ENCODE measurements at regions not wholly inside any gene's neighbourhood (a gene's known extent, or its start where the extent isn't known, plus 50 kb on each side); places are given as distances from the start of the nearest gene placed in this dataset.

DNA sequence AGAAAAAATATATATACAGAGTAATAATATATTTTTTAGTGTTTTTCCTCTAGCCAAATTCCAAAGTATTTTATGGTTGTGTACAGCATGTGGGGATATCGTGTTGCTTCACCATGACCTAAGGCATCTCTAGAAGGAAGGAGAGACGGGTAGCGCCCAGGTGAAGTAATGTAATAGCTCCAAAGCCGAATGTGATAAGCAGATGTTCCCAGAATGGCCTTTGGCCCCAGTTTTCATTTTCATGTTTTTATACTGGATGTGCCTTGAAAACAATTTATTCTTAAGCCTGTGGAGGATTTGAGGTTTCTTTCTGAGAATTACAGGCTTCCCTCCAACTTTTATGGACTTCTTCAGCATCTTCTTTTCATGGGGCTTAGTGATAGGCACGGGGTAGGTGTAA lies 587.9 kb upstream of the KIRREL3 start:
- Histone ChIP-seq H2AFZ (ENCODE audit: low read depth, low read length) (no peak overlapping the region), H3K4ac (ENCODE audit: low read depth in 1 of 2, low read length in 2 of 2) (no peak overlapping the region), H3K79me1 (replicated peaks; ENCODE audit: low read length, poor library complexity, severe bottlenecking) (no peaks in the 10 kb centered on the region), H2AK5ac (ENCODE audit: low read length, severe bottlenecking) (no peak overlapping the region), H3K9me3 (ENCODE audit: control insufficient read depth, low read length) (no peaks in the 10 kb centered on the region), H4K8ac (ENCODE audit: low read length) (no peak overlapping the region), H3K4me1 (ENCODE audit: control insufficient read depth, insufficient read depth, low read depth, low read length) (no peaks in the 10 kb centered on the region), H2BK5ac (ENCODE audit: low read depth, low read length, poor library complexity, severe bottlenecking) (no peak overlapping the region), H3K4me3 (ENCODE audit: insufficient read depth in 1 of 2, low read depth in 1 of 2, low read length in 2 of 2) (no peak overlapping the region), H3K36me3 (ENCODE audit: control insufficient read depth in 1 of 2, insufficient read depth in 2 of 2, low read depth in 1 of 2, low read length in 2 of 2) (no peaks in the 10 kb centered on the region), H3K23ac (ENCODE audit: low read length in 2 of 2) (no peak overlapping the region), H3K18ac (ENCODE audit: low read depth in 1 of 2, low read length in 2 of 2) (no peak overlapping the region), H2BK120ac (ENCODE audit: low read depth, low read length) (no peak overlapping the region), H2BK12ac (ENCODE audit: low read length in 2 of 2) (no peak overlapping the region), H3K14ac (ENCODE audit: low read length in 2 of 2) (no peak overlapping the region), H3K4me2 (ENCODE audit: low read length, poor library complexity, severe bottlenecking) (no peak overlapping the region), H2BK15ac (ENCODE audit: low read depth, poor library complexity, severe bottlenecking) (no peak overlapping the region), H3K27me3 (ENCODE audit: control insufficient read depth in 1 of 2, insufficient read depth in 1 of 2, low read length in 2 of 2) (no peaks in the 10 kb centered on the region), H3K27ac (ENCODE audit: low read length, poor library complexity, severe bottlenecking) (no peak overlapping the region), H3K9ac (ENCODE audit: low read length) (no peak overlapping the region), H4K91ac (ENCODE audit: low read length) (no peak overlapping the region)
- DNase-seq: no peak
- WGBS: 87% methylated on average over 5 of the region's 5 CpGs

DNA sequence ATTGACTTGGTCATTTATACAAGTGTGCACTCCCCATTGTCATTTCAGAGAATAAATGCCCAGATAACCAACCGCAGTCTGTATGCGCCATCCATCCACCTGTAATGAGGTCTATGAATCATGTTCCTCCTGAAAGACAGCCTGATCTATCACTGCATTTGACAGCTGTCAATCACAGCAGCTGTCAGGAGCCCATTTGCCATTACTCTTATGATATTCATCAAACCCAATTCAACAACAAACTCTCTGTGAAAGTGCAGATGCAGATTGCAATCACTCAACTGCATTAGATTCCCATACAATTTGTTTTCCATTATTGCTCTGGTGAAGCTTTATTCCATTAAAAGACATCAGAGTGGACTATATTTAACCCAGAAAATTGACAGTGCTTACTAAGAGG lies 586.9 kb upstream of the KIRREL3 start:
- no peak overlapping the region for H3K4ac ChIP-seq (ENCODE audit: low read depth in 1 of 2, low read length in 2 of 2)
- no peak overlapping the region for H4K8ac ChIP-seq (ENCODE audit: low read length)
- no peaks in the 10 kb centered on the region for H3K79me1 ChIP-seq (replicated peaks; ENCODE audit: low read length, poor library complexity, severe bottlenecking)
- H2BK15ac ChIP-seq (ENCODE audit: low read depth, poor library complexity, severe bottlenecking): no peak overlapping the region
- H3K9me3 ChIP-seq (ENCODE audit: control insufficient read depth, low read length): no peaks in the 10 kb centered on the region
- no peak overlapping the region for H3K9ac ChIP-seq (ENCODE audit: low read length)
- H3K18ac ChIP-seq (ENCODE audit: low read depth in 1 of 2, low read length in 2 of 2): no peak overlapping the region
- no peak overlapping the region for H3K27ac ChIP-seq (ENCODE audit: low read length, poor library complexity, severe bottlenecking)
- H3K14ac ChIP-seq (ENCODE audit: low read length in 2 of 2): no peak overlapping the region
- no peak overlapping the region for H2BK12ac ChIP-seq (ENCODE audit: low read length in 2 of 2)
- H3K4me2 ChIP-seq (ENCODE audit: low read length, poor library complexity, severe bottlenecking): no peak overlapping the region
- no peaks in the 10 kb centered on the region for H3K27me3 ChIP-seq (ENCODE audit: control insufficient read depth in 1 of 2, insufficient read depth in 1 of 2, low read length in 2 of 2)
- no peaks in the 10 kb centered on the region for H3K4me1 ChIP-seq (ENCODE audit: control insufficient read depth, insufficient read depth, low read depth, low read length)
- H4K91ac ChIP-seq (ENCODE audit: low read length): no peak overlapping the region
- H3K36me3 ChIP-seq (ENCODE audit: control insufficient read depth in 1 of 2, insufficient read depth in 2 of 2, low read depth in 1 of 2, low read length in 2 of 2): no peaks in the 10 kb centered on the region
- no peak overlapping the region for H2BK5ac ChIP-seq (ENCODE audit: low read depth, low read length, poor library complexity, severe bottlenecking)
- no peak overlapping the region for H2BK120ac ChIP-seq (ENCODE audit: low read depth, low read length)
- DNase-seq: no peak
- H3K23ac ChIP-seq (ENCODE audit: low read length in 2 of 2): no peak overlapping the region
- H2AK5ac ChIP-seq (ENCODE audit: low read length, severe bottlenecking): no peak overlapping the region
- no peak overlapping the region for H3K4me3 ChIP-seq (ENCODE audit: insufficient read depth in 1 of 2, low read depth in 1 of 2, low read length in 2 of 2)
- 96% methylated on average over 2 of the region's 2 CpGs for WGBS
- no peak overlapping the region for H2AFZ ChIP-seq (ENCODE audit: low read depth, low read length)

DNA sequence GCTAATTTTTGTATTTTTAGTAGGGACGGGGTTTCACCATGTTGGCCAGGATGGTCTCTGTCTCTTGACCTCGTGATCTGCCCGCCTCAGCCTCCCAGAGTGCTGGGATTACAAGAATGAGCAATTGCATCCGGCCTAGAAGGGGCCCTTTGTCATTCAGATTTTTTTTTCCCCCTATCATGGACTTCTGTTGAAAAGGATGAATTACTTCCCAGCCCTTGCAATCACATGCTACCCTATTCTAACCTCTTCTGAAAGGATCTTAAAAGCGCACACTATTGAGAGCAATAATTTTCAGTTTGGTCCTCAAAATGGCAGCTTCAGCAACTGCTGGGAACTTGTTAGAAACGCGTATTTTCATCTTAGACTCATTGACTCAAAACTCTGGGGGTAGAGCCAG lies 575.6 kb upstream of the KIRREL3 start:
- no peak overlapping the region for H4K91ac ChIP-seq (ENCODE audit: low read length)
- no peak overlapping the region for H3K4me2 ChIP-seq (ENCODE audit: low read length, poor library complexity, severe bottlenecking)
- H3K14ac ChIP-seq (ENCODE audit: low read length in 2 of 2): no peak overlapping the region
- H2BK5ac ChIP-seq (ENCODE audit: low read depth, low read length, poor library complexity, severe bottlenecking): no peak overlapping the region
- no peak overlapping the region for H3K4me3 ChIP-seq (ENCODE audit: insufficient read depth in 1 of 2, low read depth in 1 of 2, low read length in 2 of 2)
- H3K9ac ChIP-seq (ENCODE audit: low read length): no peak overlapping the region
- no peaks in the 10 kb centered on the region for H3K27me3 ChIP-seq (ENCODE audit: control insufficient read depth in 1 of 2, insufficient read depth in 1 of 2, low read length in 2 of 2)
- no peak overlapping the region for H3K18ac ChIP-seq (ENCODE audit: low read depth in 1 of 2, low read length in 2 of 2)
- H3K4ac ChIP-seq (ENCODE audit: low read depth in 1 of 2, low read length in 2 of 2): no peak overlapping the region
- no peak for DNase-seq
- H4K8ac ChIP-seq (ENCODE audit: low read length): no peak overlapping the region
- H3K36me3 ChIP-seq (ENCODE audit: control insufficient read depth in 1 of 2, insufficient read depth in 2 of 2, low read depth in 1 of 2, low read length in 2 of 2): no peaks in the 10 kb centered on the region
- WGBS: 82% methylated on average over 7 of the region's 7 CpGs
- H2BK12ac ChIP-seq (ENCODE audit: low read length in 2 of 2): no peak overlapping the region
- no peak overlapping the region for H2BK15ac ChIP-seq (ENCODE audit: low read depth, poor library complexity, severe bottlenecking)
- no peaks in the 10 kb centered on the region for H3K4me1 ChIP-seq (ENCODE audit: control insufficient read depth, insufficient read depth, low read depth, low read length)
- no peaks in the 10 kb centered on the region for H3K79me1 ChIP-seq (replicated peaks; ENCODE audit: low read length, poor library complexity, severe bottlenecking)
- H2AFZ ChIP-seq (ENCODE audit: low read depth, low read length): no peak overlapping the region
- H3K9me3 ChIP-seq (ENCODE audit: control insufficient read depth, low read length): peaks cover 2% of the 10 kb centered on the region
- H2AK5ac ChIP-seq (ENCODE audit: low read length, severe bottlenecking): no peak overlapping the region
- H3K23ac ChIP-seq (ENCODE audit: low read length in 2 of 2): no peak overlapping the region
- H2BK120ac ChIP-seq (ENCODE audit: low read depth, low read length): no peak overlapping the region
- H3K27ac ChIP-seq (ENCODE audit: low read length, poor library complexity, severe bottlenecking): no peak overlapping the region

DNA sequence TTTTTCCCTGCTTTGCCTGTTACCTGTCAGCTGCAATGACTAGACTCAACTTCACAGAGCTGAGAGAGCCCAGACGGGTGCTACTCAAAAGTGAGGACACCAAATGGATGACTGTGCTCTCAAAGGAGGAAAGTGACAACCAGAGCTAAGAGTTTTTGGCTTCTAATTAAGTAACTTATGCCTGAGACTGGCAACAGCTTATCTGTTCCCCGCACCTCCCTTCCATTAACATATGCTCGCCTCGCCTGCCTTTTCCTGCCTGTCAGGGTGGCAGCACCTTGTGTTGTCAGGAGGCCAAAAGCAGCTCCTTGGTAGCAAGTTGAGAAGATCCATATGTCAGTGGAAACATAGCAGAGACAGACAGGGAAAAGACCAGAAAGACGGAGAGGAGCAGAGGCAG lies 573.9 kb upstream of the KIRREL3 start:
- Histone ChIP-seq H2BK15ac (ENCODE audit: low read depth, poor library complexity, severe bottlenecking) (no peak overlapping the region), H3K4me3 (ENCODE audit: insufficient read depth in 1 of 2, low read depth in 1 of 2, low read length in 2 of 2) (no peak overlapping the region), H4K91ac (ENCODE audit: low read length) (no peak overlapping the region), H2AFZ (ENCODE audit: low read depth, low read length) (no peak overlapping the region), H3K9ac (ENCODE audit: low read length) (no peak overlapping the region), H2BK12ac (ENCODE audit: low read length in 2 of 2) (no peak overlapping the region), H3K4me2 (ENCODE audit: low read length, poor library complexity, severe bottlenecking) (no peak overlapping the region), H3K36me3 (ENCODE audit: control insufficient read depth in 1 of 2, insufficient read depth in 2 of 2, low read depth in 1 of 2, low read length in 2 of 2) (no peaks in the 10 kb centered on the region), H3K27me3 (ENCODE audit: control insufficient read depth in 1 of 2, insufficient read depth in 1 of 2, low read length in 2 of 2) (no peaks in the 10 kb centered on the region), H2AK5ac (ENCODE audit: low read length, severe bottlenecking) (no peak overlapping the region), H2BK5ac (ENCODE audit: low read depth, low read length, poor library complexity, severe bottlenecking) (no peak overlapping the region), H2BK120ac (ENCODE audit: low read depth, low read length) (no peak overlapping the region), H3K14ac (ENCODE audit: low read length in 2 of 2) (no peak overlapping the region), H3K27ac (ENCODE audit: low read length, poor library complexity, severe bottlenecking) (no peak overlapping the region), H3K79me1 (replicated peaks; ENCODE audit: low read length, poor library complexity, severe bottlenecking) (no peaks in the 10 kb centered on the region), H4K8ac (ENCODE audit: low read length) (no peak overlapping the region), H3K4ac (ENCODE audit: low read depth in 1 of 2, low read length in 2 of 2) (no peak overlapping the region), H3K18ac (ENCODE audit: low read depth in 1 of 2, low read length in 2 of 2) (no peak overlapping the region), H3K23ac (ENCODE audit: low read length in 2 of 2) (no peak overlapping the region), H3K4me1 (ENCODE audit: control insufficient read depth, insufficient read depth, low read depth, low read length) (no peaks in the 10 kb centered on the region), H3K9me3 (ENCODE audit: control insufficient read depth, low read length) (peaks cover 2% of the 10 kb centered on the region)
- WGBS: 37% methylated on average over 5 of the region's 5 CpGs
- no peak for DNase-seq

Measured in mesenchymal stem cell (in vitro differentiated cells and primary cell).